NCI-H69 (cell line): ENCODE measurements at regions not wholly inside any gene's neighbourhood (a gene's known extent, or its start where the extent isn't known, plus 50 kb on each side); places are given as distances from the start of the nearest gene placed in this dataset.

ENCODE experiments used
- DNase-seq: peaks from one replicate; lab custom pipeline; 2025; lab: John Stamatoyannopoulos, UW

DNA sequence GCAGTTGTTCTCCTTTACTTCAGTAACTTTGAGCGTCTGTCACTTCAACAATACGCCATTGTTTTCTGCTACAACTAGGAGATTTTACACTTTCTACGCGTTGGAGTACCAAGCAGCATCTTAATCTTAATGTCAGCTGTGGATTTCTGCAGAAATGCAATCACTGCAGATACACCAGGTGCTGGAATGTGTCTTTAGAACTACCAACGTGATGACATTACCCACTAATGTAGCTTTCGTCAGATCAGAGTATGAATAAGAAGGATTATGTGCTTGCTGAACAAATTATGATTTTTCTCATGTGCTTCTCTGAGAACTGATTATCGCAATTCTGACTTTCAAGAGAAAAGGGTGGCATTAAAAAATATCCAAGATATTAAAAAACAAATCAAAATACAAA, 77.5 kb upstream of the CNTN3 start:
- no peak for DNase-seq

DNA sequence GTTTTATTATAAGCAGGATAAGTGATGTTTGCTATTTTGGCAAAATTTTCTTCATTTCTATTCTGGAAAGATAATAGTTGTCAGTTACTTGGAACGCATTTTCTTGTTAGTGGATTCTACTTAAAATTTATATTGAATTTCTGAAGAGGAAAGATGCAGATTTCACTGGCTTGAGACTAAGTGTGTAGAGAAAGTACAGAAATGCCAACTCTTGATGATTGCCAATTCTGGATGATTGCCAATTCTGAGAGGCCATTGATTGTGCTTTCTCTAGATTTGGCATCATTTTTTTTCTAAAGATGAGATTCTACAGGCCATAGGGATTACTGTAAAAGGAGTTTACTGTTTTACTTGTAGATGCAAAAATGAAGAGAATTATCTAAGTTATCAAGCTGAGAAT, 58.9 kb upstream of the CNTN3 start:
- no peak for DNase-seq

DNA sequence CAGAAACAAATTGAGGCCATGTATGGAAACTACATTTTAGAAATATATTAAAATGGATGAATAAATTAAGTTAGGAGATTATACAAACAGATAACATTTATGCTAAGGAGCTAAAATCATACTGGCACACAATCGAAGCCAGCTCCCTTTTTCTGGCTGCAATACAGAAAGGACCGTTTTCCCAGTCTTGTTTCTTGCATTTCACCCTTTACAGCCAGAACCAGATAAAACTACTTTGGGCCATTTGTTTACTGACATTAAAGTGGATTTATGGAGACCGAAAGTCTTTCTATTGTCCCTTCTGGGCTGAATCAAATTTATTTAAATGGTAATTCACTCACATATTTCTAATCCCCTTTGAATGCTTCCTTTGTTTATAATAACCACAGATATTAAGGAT, 50.1 kb upstream of the CNTN3 start:
- DNase-seq = no peak
